Heart left ventricle (tissue), 16 donors: ENCODE measurements at regions not wholly inside any gene's neighbourhood (a gene's known extent, or its start where the extent isn't known, plus 50 kb on each side); places are given as distances from the start of the nearest gene placed in this dataset.

Experiments used
- ATAC-seq, 4 donors: fragments of 200-7000 bp; cut with Tn5 transposase; one replicate each; pipeline ENCODE4 v1.9.1; 2020 to 2022; ENCODE audit warnings: moderate library complexity in 4 of 4, mild to moderate bottlenecking in 3 of 4, moderate number of reproducible peaks in 1 of 4
- DNase-seq, 5 donors: peaks; one replicate each; pipeline ENCODE4 v3.0.0-alpha.2; 2020
- H3K27ac ChIP-seq, 12 donors: fragments of 200-600 bp; sonication (generic) in 4 of 12; one replicate each; pipeline versions ENCODE4 v1.5.0 to v1.8.0; 2016 to 2022; ENCODE audit warnings: mild to moderate bottlenecking in 2 of 12
- H3K27me3 ChIP-seq, 9 donors: fragments of 200-600 bp; sonication (generic) in 2 of 9; one replicate each; pipeline versions ENCODE4 v1.5.1 to v1.8.0; 2016 to 2022; ENCODE audit warnings: mild to moderate bottlenecking in 3 of 9
- H3K36me3 ChIP-seq, 9 donors: fragments of 200-600 bp; sonication (generic) in 2 of 9; one replicate each; pipeline versions ENCODE4 v1.5.0 to v1.8.0; 2018 to 2022; ENCODE audit warnings: mild to moderate bottlenecking in 2 of 9
- H3K4me1 ChIP-seq, 12 donors: fragments of 200-600 bp; sonication (generic) in 4 of 12; one replicate each; pipeline versions ENCODE4 v1.5.0 to v1.8.0; 2016 to 2022; ENCODE audit warnings: mild to moderate bottlenecking in 3 of 12
- H3K4me3 ChIP-seq, 12 donors: fragments of 200-600 bp; sonication (generic) in 4 of 12; one replicate each; pipeline versions ENCODE4 v1.5.0 to v1.8.0; 2017 to 2022; ENCODE audit warnings: mild to moderate bottlenecking in 9 of 12, moderate library complexity in 4 of 12
- H3K9me3 ChIP-seq, 12 donors: fragments of 200-600 bp; sonication (generic) in 4 of 12; one replicate each; pipeline versions ENCODE4 v1.5.0 to v1.8.0; 2016 to 2022; ENCODE audit warnings: mild to moderate bottlenecking in 1 of 12
- POLR2A ChIP-seq, 2 donors: fragments of 450-650 bp; IDR thresholded peaks; one replicate each; pipeline ENCODE4 v1.6.1; 2017; ENCODE audit warnings: antibody characterized with exemption in 2 of 2, mild to moderate bottlenecking in 2 of 2, moderate library complexity in 2 of 2
- WGBS, 4 donors: extraction: QIAGEN DNeasy Blood & Tissue Kit in 2 of 4; methylation state at CpG; one replicate each; pipeline versions ENCODE4 v1.1.5 to v1.1.7; 2013 to 2018; 5-methylcytosine and 5-hydroxymethylcytosine counted together
- intact Hi-C, 10 donors: fragments of 100-400 bp; cut with DNase I; formaldehyde crosslinking; loops; one replicate each; pipeline versions ENCODE4 v1.11.1 to v1.14.2; 2022
- TF ChIP-seq, protein P1 (sequence below), 12 donors: fragments of 200-600 bp; sonication (generic) in 4 of 12; IDR thresholded peaks; one replicate each; pipeline versions ENCODE4 v1.5.0 to v1.8.0; 2018 to 2022; ENCODE audit warnings: antibody characterized with exemption in 12 of 12, mild to moderate bottlenecking in 5 of 12
- donor health status: ischemic (EF 13 %, LVEDD 7.1; RV severe dilation, severe dysfunction).
- donor health status: healthy with polysubstance abuse.
- donor health status: DM: no; HTN: yes; CAD: no.
- donor health status: DM: no; HTN: no; CAD: no.
- donor health status: ischemic (EF 25% LVEDD 6.9; RV normal size, moderate dysfunction).
- donor health status: ischemic (EF 25% LVEDD 5.7; RV mildly dilated, moderate dysfunction).
- donor health status: healthy.
- donor health status: DM: yes; HTN: yes; CAD: no.
- donor health status: ischemic (EF 35%, LVEDD 5.7; RV mildly dilated, moderate dysfunction).
- donor health status: nonischemic (EF 11% LVEDD 7.7; RV severe dilation, severe dysfunction).
- donor health status: DM: yes; HTN: yes; CAD: no.
- donor health status: PGD.
- donor health status: ischemic (EF 29% LVEDD 5.4; RV normal size, mild dysfunction).
- donor health status: nonischemic (EF 23%, LVEDD 6.1; RV moderate dilation, normal function).

DNA sequence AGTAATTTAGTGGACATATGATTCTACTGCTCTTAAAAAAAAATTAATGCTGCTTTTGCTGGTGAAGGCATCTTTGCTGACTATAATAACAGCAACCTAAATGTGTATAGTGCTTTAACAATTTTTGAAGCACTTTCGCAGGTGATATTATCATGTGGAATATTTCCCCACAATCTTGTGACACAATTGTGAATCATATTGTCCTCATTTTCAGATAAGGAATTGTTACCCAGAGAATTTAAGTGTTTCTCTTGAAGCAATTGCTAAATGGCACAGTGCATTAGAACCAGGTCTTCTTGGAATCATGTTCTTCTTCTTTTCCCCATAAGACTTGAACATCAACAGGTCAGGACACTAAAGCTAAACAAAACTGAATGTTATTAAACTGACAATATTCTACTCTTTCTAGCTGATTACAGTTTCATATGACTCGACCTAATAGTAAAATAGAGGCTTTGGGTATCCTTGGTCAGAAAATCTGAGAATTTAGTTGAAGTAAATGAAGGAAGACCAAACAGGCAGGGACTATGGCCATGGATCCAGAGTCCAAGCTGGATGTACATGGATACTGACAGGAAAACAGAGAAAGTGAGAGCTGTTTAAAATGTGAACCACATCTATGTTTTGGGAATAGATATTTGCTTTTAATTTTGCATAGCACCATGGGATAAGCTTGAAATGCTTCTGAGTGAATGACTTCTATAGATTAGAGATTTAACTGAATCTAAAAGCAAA lies 121.8 kb upstream of the SLC35B3 start:
- no peaks in the 10 kb centered on the region for H3K36me3 ChIP-seq
- no peaks in the 10 kb centered on the region for H3K4me1 ChIP-seq
- no peak overlapping the region for H3K27ac ChIP-seq
- ATAC-seq (no peak), DNase-seq (no peak)
- intact Hi-C loops, result no loop called here
- H3K4me3 ChIP-seq, result no peak overlapping the region
- 62 to 75% (median 69%) methylated on average over 2 of the region's 2 CpGs for WGBS, 4 donors
- no peaks in the 10 kb centered on the region for H3K27me3 ChIP-seq
- no peaks in the 10 kb centered on the region for H3K9me3 ChIP-seq
- TF ChIP-seq, protein P1, sequence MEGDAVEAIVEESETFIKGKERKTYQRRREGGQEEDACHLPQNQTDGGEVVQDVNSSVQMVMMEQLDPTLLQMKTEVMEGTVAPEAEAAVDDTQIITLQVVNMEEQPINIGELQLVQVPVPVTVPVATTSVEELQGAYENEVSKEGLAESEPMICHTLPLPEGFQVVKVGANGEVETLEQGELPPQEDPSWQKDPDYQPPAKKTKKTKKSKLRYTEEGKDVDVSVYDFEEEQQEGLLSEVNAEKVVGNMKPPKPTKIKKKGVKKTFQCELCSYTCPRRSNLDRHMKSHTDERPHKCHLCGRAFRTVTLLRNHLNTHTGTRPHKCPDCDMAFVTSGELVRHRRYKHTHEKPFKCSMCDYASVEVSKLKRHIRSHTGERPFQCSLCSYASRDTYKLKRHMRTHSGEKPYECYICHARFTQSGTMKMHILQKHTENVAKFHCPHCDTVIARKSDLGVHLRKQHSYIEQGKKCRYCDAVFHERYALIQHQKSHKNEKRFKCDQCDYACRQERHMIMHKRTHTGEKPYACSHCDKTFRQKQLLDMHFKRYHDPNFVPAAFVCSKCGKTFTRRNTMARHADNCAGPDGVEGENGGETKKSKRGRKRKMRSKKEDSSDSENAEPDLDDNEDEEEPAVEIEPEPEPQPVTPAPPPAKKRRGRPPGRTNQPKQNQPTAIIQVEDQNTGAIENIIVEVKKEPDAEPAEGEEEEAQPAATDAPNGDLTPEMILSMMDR (IDR thresholded peaks at IDR 0.05), result no peak

DNA sequence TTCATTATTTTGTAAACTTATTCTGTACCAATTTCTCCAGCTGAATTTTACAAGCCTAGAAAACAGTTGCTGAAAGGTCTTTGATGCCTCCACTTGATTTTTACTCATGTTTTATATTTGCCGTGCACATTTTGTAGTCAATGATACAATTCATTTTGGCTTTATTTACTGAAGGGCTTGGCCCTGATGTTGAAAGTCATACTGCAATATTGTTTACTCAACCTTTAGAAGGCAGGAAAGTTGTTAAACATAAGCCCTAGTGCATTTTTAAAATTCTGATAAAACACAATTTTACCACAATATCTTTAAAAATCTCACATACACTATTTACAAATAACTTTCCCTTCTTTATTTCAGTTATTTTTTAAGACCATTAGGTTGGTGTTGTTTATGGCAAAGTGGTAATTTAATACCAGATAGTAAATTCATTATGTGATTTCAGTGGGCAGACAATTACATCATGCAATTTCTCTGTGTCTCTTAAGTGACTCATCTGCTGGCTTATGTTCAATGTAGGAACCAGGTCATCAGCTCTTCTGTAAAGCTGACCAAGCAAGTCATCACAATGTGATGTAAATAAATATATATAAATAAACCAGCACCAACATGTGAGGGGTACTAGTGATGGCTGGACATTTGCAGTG lies 121.1 kb upstream of the SLC35B3 start:
- Histone ChIP-seq H3K4me1 (no peaks in the 10 kb centered on the region), H3K4me3 (no peak overlapping the region), H3K27ac (no peak overlapping the region), H3K9me3 (no peaks in the 10 kb centered on the region), H3K36me3 (no peaks in the 10 kb centered on the region), H3K27me3 (no peaks in the 10 kb centered on the region)
- 77 to 94% (median 85%) methylated on average over 1 of the region's 1 CpG for WGBS, 4 donors
- no peak for ATAC-seq
- intact Hi-C loops, result no loop called here
- no peak for DNase-seq
- no peak for TF ChIP-seq POLR2A (IDR thresholded peaks at IDR 0.05)
- TF ChIP-seq, protein P1 (IDR thresholded peaks at IDR 0.05), result no peak

DNA sequence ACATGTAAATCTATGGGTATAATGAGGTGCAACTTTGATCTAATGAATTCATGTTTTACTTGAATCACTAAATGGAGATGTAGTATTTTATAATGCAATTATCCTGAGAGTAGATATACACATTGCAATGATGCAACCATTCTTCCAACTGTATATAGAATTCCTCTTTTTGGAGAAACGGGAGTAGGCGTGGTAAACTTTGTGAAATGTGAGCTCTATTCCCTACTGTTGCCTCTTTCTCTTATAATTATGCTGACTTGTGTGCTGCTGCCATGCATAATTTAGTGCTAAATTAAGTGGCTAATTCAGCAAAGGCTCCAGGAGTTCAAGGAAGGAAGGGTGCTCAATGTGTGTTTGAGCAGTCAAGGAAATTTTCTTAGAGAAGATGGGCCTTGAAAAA lies 116.6 kb upstream of the SLC35B3 start:
- DNase-seq (no peak), ATAC-seq (no peak)
- no peak overlapping the region for H3K4me3 ChIP-seq
- H3K4me1 ChIP-seq, result no peaks in the 10 kb centered on the region
- TF ChIP-seq POLR2A (IDR thresholded peaks at IDR 0.05), result no peak
- TF ChIP-seq, protein P1 (IDR thresholded peaks at IDR 0.05), result no peak
- WGBS, 4 donors, result 84 to 92% (median 90%) methylated on average over 2 of the region's 2 CpGs
- H3K9me3 ChIP-seq, result no peaks in the 10 kb centered on the region
- no peaks in the 10 kb centered on the region for H3K36me3 ChIP-seq
- H3K27me3 ChIP-seq, result no peaks in the 10 kb centered on the region
- no peak overlapping the region for H3K27ac ChIP-seq
- intact Hi-C loops, result no loop called here

DNA sequence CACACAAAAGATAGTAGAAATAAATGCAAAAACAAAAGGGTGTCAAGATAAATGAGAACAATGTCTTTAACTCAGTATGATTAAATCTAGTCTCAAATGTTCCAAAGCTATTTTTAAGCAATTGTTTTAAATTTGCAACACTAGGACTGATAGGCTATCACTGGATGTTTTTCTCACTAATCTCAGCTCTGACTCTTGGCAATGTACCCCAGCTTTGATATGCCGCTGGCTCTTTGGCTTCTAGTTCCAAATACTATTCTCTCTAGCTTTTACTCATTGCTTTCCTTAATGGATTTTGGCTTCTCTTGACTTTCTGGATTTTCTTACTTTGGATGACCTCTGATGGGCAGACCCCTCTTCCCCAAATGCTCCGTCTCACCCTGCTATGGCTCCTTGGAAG lies 116.0 kb upstream of the SLC35B3 start:
- 49 to 59% (median 53%) methylated on average over 2 of the region's 2 CpGs for WGBS, 4 donors
- intact Hi-C loops, result no loop called here
- ATAC-seq, result no peak
- Histone ChIP-seq H3K4me3 (no peak overlapping the region), H3K9me3 (no peaks in the 10 kb centered on the region), H3K27me3 (no peaks in the 10 kb centered on the region), H3K4me1 (no peaks in the 10 kb centered on the region), H3K36me3 (no peaks in the 10 kb centered on the region), H3K27ac (no peak overlapping the region)
- TF ChIP-seq POLR2A (IDR thresholded peaks at IDR 0.05), result no peak
- TF ChIP-seq, protein P1 (IDR thresholded peaks at IDR 0.05), result no peak
- no peak for DNase-seq
